ENCODE measurements at regions not wholly inside any gene's neighbourhood (a gene's known extent, or its start where the extent isn't known, plus 50 kb on each side); places are given as distances from the start of the nearest gene placed in this dataset.

DNA sequence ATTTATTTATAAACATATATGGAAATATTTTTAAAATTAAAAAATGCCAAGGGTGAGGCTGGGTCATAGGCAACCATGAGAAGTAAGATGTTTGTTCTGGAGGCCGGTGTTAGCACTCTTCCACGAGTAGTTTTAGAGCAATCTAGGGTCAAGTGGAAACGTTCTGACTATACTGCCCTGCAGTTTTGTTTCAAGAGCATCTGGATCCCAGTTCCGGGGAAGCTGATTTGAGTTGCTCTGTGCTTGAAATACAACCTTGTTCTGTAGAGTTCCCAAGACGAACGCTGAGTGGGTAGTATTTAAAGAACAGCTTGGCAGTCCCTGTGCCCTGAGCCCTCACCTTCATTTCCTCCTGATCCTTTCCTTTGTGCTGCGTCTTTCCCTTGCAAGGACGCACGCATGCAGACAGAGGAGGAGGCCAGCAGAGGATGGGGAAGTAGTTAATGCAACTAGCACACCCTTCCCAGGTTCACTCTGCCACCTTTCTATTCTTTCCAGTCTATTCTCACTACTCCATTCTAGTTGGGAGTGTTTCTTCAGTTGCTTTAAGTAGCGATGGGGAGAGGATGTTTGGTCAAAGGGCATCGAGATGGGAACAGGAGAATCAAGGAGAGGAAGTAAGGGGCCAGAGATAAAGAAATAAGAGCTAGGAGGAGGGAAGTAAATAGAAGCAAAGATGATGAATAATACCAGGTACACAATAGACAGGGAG, 68.3 kb upstream of the ZSWIM6 start:
- no peak overlapping the region for H3K4me3 ChIP-seq
- H3K4me1 ChIP-seq = no peaks in the 10 kb centered on the region
- H3K27me3 ChIP-seq = no peaks in the 10 kb centered on the region
- no peak overlapping the region for H3K27ac ChIP-seq
- no peaks in the 10 kb centered on the region for H3K9me3 ChIP-seq
- H3K36me3 ChIP-seq = no peaks in the 10 kb centered on the region
- DNase-seq = no peak
- TF ChIP-seq POLR2A (IDR thresholded peaks at IDR 0.05) = no peak
- TF ChIP-seq, protein P1, sequence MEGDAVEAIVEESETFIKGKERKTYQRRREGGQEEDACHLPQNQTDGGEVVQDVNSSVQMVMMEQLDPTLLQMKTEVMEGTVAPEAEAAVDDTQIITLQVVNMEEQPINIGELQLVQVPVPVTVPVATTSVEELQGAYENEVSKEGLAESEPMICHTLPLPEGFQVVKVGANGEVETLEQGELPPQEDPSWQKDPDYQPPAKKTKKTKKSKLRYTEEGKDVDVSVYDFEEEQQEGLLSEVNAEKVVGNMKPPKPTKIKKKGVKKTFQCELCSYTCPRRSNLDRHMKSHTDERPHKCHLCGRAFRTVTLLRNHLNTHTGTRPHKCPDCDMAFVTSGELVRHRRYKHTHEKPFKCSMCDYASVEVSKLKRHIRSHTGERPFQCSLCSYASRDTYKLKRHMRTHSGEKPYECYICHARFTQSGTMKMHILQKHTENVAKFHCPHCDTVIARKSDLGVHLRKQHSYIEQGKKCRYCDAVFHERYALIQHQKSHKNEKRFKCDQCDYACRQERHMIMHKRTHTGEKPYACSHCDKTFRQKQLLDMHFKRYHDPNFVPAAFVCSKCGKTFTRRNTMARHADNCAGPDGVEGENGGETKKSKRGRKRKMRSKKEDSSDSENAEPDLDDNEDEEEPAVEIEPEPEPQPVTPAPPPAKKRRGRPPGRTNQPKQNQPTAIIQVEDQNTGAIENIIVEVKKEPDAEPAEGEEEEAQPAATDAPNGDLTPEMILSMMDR (IDR thresholded peaks at IDR 0.05) = no peak

DNA sequence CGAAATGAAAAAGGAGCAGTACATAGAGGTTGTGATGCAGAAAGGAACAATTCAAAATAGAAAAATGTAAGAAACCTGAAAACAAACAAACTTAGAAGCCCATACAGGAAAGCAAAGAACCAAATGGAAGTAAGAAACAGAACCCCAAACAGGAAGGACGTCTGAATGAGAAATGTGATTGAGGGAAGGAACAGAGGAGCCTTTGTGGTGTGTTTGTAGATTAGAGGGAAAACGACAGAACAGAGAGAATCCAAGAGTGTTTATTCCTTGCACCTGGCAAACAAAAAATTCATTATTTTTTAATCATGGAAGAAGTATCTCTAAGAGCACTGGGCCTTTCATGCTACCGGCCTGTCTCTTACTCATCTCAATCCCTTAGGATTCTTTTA, 67.8 kb upstream of the ZSWIM6 start:
- TF ChIP-seq POLR2A (IDR thresholded peaks at IDR 0.05) = no peak
- TF ChIP-seq, protein P1 (IDR thresholded peaks at IDR 0.05) = no peak
- no peak overlapping the region for H3K4me3 ChIP-seq
- no peaks in the 10 kb centered on the region for H3K4me1 ChIP-seq
- no peaks in the 10 kb centered on the region for H3K27me3 ChIP-seq
- no peak for DNase-seq
- H3K27ac ChIP-seq = no peak overlapping the region
- no peaks in the 10 kb centered on the region for H3K9me3 ChIP-seq
- H3K36me3 ChIP-seq = no peaks in the 10 kb centered on the region

DNA sequence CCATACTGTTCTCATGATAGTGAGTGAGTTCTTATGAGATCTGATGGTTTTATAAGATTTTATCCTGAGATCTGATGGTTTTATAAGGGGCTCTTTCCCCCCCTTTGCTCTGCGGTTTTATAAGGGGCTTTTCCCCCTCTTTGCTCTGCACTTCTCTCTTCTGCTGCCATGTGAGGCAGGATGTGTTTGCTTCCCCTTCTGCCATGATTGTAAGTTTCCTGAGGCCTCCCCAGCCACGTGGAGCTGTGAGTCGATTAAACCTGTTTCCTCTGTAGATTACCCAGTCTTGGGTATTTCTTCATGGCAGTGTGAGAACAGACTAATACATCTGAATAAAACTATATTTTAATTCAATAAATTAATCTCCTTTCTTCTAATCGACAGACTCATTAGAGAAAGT, 64.9 kb upstream of the ZSWIM6 start:
- no peak for DNase-seq
- Histone ChIP-seq H3K9me3 (no peaks in the 10 kb centered on the region), H3K27me3 (no peaks in the 10 kb centered on the region), H3K4me3 (no peak overlapping the region), H3K27ac (no peak overlapping the region), H3K36me3 (no peaks in the 10 kb centered on the region), H3K4me1 (no peaks in the 10 kb centered on the region)
- TF ChIP-seq, protein P1 (IDR thresholded peaks at IDR 0.05) = no peak
- TF ChIP-seq POLR2A (IDR thresholded peaks at IDR 0.05) = no peak

DNA sequence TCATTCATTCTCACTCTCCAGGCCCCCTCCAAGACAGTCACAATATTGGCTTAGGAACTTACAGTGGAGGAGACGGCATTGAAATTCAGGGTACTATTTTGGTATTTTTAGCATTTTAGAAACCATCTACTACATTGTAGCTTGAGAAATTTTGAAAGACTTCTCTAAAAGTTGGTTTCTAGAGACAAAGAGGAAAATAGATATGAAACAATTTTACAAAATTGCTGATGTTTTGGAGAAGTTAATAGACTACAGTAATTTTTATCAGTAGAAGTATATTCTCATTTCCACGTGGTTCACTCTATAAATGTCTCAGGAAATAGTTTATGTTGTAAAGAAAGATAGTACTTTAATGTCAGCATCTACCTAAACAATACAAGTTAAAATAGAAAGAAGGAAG, 63.2 kb upstream of the ZSWIM6 start:
- Histone ChIP-seq H3K36me3 (no peaks in the 10 kb centered on the region), H3K9me3 (no peaks in the 10 kb centered on the region), H3K27me3 (no peaks in the 10 kb centered on the region), H3K4me3 (no peak overlapping the region), H3K27ac (no peak overlapping the region), H3K4me1 (no peaks in the 10 kb centered on the region)
- TF ChIP-seq, protein P1 (IDR thresholded peaks at IDR 0.05) = no peak
- no peak for TF ChIP-seq POLR2A (IDR thresholded peaks at IDR 0.05)
- DNase-seq = no peak

DNA sequence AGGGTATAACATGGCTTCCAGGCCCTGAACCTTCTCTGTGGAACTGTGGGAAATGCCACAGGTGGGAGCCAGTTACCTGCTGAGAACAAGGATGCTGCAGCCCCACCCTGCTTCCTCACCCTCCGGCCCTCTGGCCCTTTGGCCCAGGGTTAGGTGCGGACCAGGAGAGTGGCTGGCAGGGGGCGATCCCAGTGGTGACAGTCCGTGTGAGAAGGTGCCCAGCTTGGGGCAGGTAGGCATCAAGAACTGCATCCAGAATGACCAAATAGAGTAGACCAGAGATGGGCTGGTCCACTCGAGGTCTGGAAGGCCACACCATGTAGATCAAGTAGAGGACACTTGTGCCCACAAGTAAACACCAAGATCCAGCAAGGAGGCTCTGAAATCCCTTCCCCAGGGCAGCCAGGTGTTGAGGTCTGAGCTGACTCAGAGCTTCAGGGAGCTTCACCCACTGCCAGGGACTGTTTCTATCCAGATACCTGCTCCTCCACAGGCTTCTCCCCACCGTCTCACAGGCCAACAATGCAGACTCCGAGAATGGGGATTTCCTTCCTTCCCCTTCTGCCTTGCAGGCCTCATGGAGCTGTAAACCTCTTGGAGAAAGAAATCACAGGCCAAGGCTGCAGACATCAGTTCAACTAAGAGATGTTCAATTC, 61.4 kb upstream of the ZSWIM6 start:
- H3K4me1 ChIP-seq = no peaks in the 10 kb centered on the region
- H3K4me3 ChIP-seq = no peak overlapping the region
- H3K27ac ChIP-seq = no peak overlapping the region
- DNase-seq = no peak
- H3K36me3 ChIP-seq = no peaks in the 10 kb centered on the region
- TF ChIP-seq, protein P1 (IDR thresholded peaks at IDR 0.05) = no peak
- no peak for TF ChIP-seq POLR2A (IDR thresholded peaks at IDR 0.05)
- H3K27me3 ChIP-seq = no peaks in the 10 kb centered on the region
- no peaks in the 10 kb centered on the region for H3K9me3 ChIP-seq
